GM10266 (cell line): ENCODE measurements at regions not wholly inside any gene's neighbourhood (a gene's known extent, or its start where the extent isn't known, plus 50 kb on each side); places are given as distances from the start of the nearest gene placed in this dataset.

Experiments used
- DNase-seq: peaks from one replicate; pipeline ENCODE4 v3.0.0; 2012; ENCODE audit errors: extremely low spot score
- TF ChIP-seq, protein P1 (sequence below): IDR thresholded peaks from 2 replicates; pipeline ENCODE4 v1.5.1; 2012; ENCODE audit warnings: mild to moderate bottlenecking, low read depth; ENCODE audit not compliant: control insufficient read depth, insufficient read depth; ENCODE audit errors: missing control alignments

DNA sequence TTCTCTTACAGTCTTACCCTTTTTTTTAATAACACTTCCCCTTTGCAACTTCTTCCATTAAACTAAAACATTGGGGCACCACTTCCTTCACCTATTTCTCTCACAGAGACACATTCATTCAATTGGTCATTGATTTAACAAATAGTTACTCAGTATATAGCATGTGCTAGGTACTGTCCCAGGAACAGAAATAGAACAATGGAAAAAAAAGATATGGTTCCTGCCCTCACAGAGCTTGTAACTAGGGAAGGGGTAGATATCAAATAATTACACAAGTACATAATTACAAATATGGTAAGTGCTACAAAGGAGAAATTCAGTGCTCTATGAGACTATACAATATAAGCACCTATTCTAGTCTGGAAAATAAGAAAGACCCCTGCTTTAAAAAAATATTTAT, 165.5 kb upstream of the RBBP8 start:
- TF ChIP-seq, protein P1, sequence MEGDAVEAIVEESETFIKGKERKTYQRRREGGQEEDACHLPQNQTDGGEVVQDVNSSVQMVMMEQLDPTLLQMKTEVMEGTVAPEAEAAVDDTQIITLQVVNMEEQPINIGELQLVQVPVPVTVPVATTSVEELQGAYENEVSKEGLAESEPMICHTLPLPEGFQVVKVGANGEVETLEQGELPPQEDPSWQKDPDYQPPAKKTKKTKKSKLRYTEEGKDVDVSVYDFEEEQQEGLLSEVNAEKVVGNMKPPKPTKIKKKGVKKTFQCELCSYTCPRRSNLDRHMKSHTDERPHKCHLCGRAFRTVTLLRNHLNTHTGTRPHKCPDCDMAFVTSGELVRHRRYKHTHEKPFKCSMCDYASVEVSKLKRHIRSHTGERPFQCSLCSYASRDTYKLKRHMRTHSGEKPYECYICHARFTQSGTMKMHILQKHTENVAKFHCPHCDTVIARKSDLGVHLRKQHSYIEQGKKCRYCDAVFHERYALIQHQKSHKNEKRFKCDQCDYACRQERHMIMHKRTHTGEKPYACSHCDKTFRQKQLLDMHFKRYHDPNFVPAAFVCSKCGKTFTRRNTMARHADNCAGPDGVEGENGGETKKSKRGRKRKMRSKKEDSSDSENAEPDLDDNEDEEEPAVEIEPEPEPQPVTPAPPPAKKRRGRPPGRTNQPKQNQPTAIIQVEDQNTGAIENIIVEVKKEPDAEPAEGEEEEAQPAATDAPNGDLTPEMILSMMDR: no peak
- DNase-seq: no peak

DNA sequence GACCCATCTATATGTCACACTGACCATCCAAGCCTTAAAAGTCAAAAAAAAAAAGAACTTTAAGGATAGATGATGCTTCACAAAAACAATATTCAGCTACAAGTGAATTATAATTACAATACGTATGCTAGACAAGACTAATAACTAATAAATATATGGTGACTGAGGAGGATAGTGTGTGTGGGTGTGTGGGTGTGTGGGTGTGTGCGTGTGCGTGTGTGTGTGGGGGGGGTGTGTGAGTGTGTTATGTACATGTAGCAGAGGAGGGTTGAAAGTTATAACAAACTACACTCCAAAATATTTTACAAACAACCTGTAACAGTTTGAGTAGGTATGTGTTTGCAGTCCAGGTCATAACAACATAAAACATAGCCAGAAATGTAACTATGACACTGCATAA, 159.2 kb upstream of the RBBP8 start:
- TF ChIP-seq, protein P1: no peak
- no peak for DNase-seq

DNA sequence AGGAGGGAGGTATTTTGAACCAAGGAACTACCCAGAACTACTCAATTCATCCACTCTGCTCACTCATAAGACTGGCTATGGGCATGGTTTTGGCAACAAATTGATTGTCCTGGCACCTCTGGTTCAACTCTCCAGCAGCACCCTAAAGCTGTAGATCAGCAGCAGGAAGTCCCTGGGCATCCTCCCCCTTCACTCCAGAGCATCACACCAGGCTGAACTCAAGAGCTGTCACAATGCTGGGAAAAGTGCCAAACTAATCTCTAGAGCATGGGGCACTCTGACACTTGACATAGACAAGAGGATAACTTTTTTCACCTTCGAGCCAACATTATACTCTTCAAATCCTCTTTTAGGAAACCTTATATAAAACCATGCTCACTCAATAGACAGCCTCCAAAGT, 154.1 kb upstream of the RBBP8 start:
- TF ChIP-seq, protein P1: no peak
- no peak for DNase-seq

DNA sequence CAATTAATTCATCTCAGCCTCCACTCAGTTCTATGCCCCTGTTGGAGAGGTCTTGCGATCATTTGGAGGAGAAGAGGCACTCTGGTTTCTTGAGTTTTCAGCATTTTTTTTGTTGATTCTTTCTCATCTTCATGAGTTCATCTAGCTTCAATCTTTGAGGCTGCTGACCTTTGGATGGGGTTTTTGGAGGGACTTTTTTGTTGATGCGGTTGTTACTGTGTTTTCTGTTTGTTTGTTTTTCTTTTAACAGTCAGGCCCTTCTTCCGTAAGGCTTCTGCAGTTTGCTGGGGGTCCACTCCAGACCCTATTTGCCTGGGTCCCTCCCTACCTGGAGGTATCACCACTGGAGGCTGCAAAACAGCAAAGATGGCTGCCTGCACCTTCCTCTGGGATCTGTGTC, 149.9 kb upstream of the RBBP8 start:
- no peak for DNase-seq
- TF ChIP-seq, protein P1: no peak

DNA sequence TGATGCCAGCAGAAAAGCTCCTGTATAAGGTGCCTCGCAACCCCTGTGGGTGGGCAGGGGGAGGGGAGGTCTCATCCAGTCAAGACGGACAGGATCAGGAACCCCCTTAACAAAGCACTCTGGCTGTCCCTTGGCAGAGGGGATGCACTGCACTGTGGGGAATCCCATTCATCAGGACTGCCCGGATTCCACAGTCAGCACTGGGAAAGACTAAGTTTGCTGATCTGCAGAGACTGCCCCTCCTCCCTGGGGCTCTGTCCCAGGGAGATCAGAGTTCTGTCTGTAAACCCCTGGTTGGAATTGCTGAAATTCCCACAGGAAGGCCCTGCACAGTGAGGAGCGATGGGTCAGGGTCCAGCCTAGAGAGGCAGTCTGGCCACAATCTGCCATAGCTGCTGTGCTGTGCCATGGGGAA, 149.5 kb upstream of the RBBP8 start:
- TF ChIP-seq, protein P1: no peak
- no peak for DNase-seq

DNA sequence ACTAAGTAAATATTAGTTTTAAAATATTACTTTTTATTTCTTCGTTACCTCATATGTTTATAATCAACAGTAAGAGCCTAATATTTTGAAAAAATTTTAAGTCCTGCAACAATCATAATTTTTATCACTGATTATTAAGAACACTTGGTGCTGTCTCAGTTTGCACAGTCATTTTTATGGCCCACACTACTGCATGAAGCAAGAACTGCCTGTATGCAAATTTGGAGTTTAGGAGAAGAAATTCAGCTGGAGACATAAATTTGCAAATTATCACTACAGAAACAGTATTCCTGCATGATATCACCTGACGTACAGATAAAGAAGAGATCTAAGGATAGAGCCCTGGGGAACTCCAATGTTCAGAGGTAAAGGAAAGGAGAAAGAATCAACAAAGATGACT, 144.1 kb upstream of the RBBP8 start:
- TF ChIP-seq, protein P1: no peak
- DNase-seq: no peak

DNA sequence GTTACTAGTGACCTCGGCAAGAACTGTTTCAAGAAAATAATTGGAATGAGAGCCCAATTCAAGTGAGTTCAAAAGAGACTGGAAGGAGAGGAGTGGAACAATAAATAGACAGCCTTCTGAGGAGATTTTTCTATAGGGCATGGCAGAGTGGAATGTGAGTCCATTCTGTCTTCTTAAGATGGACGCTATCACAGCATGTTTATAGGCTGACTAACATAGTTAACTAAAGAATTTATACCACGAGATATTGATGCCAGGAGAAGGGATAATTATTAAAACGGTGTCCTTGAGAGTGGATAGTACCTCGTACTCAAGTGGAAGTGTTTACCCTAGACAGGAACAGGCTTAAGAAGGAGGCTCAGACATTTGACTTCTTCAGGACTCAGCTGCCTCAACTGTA, 143.5 kb upstream of the RBBP8 start:
- no peak for DNase-seq
- TF ChIP-seq, protein P1: no peak
